Erythroblast (primary cell): ENCODE measurements at regions not wholly inside any gene's neighbourhood (a gene's known extent, or its start where the extent isn't known, plus 50 kb on each side); places are given as distances from the start of the nearest gene placed in this dataset.

ENCODE experiments used
- GATA1 ChIP-seq: IDR thresholded peaks from 2 replicates; pipeline ENCODE4 v1.6.1; 2011; ENCODE audit warnings: low read depth, mild to moderate bottlenecking, control low read depth, low read length, moderate library complexity
- POLR2A ChIP-seq: IDR thresholded peaks from 2 replicates; pipeline ENCODE4 v1.6.1; 2011; ENCODE audit warnings: mild to moderate bottlenecking, low read length

- TF ChIP-seq GATA1: no peak
- TF ChIP-seq POLR2A: no peak
These were observed 342.7 kb upstream of the NR5A2 start for GRCh38 chr1:199684686-199685273.
